SK-MEL-5 (cell line): ENCODE measurements at regions not wholly inside any gene's neighbourhood (a gene's known extent, or its start where the extent isn't known, plus 50 kb on each side); places are given as distances from the start of the nearest gene placed in this dataset.

Experiments used
- DNase-seq: peaks from one replicate; pipeline ENCODE4 v3.0.0-alpha.2; 2016; ENCODE audit warnings: low read depth, low spot score
- in situ Hi-C: cut with HindIII; loops from 2 replicates; pipeline ENCODE4 v1.10.0; 2016; ENCODE audit warnings: low sequenced_read_pairs, high pct_unique_total_duplicates, low pct_unique_long_range_greater_than_20kb

DNA sequence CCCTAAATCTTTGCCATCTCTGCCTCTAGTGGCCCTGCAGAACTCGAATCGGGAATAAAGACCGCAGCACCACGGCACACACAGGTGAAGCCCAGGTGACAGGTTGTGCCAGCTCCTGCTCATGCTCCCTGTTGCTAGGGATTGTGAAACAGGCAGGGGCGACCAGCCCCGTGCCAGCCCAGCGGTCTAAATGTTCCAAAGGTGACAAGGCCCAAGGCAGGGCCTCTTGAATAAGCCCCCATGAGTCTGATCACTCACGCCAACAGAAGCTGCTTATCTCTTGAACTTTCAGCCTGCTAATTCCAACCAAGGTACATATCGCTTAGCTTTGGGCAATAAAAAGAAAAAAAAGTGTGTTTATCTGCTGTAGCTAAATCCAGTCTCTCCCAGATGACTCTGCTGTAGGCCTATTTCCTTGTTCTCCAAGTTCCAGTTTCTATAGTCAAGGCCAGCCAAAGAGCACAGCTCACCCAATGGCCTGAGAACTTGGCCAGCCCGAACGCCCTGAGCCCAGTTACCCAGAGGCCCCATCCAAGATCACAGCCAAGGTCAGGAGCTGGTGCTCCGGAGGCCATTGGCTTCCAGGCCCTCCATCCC is 191.1 kb upstream of the GPR12 start:
- DNase-seq: no peak
- in situ Hi-C loops: no loop called here

DNA sequence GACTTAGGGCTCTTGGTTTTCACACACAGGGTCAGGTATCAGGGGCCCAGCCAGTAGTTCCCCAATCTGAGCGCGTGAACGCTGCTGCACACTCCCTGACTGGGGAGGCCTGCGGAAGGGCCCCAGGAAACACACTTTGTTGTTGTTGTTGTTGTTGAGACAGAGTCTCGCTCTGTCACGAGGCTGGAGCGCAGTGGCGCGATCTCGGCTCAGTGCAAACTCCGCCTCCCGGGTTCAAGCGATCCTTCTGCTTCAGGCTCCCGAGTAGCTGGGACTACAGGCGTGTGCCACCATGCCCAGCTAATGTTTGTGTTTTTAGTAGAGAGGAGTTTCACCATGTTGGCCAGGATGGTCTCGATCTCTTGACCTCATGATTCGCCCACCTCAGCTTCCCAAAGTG is 190.4 kb upstream of the GPR12 start:
- no peak for DNase-seq
- in situ Hi-C loops: no loop called here

DNA sequence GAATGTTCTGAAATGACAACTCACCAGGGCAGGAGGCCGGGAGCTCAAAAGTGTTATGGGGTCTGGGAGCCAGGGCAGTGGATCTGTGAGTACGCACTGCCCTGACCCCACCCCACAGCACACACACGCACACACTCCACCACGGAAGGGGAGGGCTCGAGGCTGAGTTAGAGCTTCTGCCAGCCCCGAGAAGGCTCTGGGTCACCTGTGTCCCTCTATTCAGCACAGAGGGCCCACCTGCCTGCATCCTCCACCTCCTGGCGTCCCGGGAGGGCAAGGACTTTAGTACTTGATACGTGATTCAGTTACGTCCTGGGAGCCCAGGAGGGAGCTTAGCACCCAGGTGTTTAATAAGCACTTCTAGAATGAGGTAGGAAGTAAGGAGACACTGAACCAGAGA is 190.0 kb upstream of the GPR12 start:
- no peak for DNase-seq
- in situ Hi-C loops: no loop called here

DNA sequence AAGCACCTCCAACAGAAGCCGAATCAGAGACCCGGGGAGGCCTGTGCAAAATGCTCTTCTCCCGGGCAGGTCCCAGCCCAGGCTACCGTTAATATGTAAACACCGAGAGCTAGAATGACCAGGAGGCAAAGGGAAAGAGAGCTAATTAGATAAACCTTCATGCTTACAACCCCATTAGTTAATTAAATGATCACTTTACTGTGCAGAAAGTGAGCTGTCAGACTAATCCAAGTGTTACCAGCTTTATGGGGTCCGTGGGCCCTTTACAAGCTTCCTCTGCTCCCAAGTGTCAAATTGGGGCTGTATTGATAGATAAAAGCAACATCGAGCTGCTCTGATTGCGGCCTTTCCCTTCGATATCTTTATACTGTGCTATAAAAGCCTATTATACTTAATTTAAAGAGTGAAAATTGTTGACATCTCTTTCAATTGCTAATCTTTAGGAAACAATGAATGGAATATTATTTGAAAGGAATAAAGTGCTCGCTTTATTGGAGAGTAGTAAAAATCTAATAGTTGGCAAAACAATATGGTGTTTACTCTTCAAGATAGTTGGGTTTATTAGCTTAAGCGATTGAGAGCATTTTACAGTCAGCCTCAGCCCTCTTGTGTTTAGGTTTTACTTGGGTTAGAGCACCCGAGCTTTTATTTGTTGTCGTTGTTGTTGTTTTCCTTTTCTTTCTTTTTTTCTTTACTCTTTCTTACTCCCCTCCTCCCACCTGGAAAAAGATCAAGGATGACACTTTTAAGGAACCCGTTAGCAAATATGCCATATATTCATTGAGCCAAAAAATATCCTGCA is 189.3 kb upstream of the GPR12 start:
- no peak for DNase-seq
- in situ Hi-C loops: no loop called here

DNA sequence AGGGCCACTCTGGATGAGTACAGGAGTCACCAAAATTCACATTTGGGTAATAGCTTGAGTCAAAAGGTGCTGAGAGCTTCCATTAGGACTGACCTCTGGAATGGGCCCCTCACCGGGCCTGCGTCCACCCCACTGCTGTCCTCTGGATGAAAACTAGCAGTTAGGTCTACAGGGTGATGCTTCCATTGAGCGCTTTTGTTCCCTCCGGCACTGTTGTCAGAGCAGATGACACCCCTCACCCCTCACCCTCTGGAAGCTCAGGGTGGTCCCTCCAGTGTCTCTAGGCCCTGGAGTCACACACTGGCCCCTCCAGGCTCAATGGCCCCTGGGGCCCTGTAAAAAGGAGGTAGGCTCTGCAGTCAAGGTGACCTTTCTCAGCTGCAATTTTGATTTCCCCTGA is 187.8 kb upstream of the GPR12 start:
- DNase-seq: no peak
- in situ Hi-C loops: no loop called here

DNA sequence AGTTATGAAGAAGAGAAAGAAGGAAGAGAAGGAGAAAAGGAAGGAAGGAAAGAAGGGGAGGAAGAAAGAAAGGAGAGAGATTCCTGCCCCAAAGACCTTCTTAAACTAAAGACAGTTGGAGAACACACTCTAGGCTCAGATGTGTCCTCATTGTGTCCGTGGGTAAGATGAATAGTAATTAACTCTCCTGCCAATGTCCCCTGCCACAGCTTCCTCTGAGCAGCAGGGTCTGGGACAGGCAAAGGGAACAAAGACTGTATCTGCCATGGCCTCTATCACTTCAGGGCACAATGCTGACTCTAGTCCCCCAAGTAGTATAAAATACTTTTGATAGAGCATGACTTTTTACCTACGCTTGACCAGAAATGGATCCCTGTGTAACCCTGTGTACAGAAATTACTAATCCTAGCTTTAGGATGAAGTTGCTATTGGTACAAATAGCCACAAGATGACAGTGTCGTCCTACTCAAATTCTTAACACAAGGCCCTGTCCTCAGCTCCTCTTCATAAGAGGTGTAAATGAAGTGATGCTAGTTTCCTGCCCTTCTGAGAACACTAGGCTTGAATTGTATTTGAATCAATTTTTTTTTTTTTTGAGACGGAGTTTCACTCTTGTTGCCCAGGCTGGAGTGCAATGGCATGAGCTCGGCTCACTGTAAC is 186.2 kb upstream of the GPR12 start:
- DNase-seq: peak; percentile 72

DNA sequence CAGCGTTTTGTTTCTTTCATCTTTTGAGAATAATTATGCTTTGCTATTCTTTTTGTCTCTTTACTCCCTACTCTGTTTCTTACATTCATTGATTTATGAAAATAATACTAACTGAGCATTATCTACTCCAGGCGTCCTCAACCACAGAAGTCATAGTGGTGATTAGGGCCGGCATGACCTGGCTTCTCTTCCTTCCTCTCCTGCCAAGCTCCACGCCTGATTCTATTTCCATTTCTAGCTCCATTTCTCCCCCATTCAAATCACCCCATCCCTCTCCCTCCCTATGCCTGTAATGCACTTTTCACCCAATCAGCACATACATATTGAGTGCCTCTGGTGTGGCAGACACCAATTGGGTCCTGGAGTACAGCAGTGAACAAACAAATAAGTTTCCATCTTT is 183.2 kb upstream of the GPR12 start:
- in situ Hi-C loops: no loop called here
- DNase-seq: no peak

More for the DNA sequence above, 186.2 kb upstream of the GPR12 start:
- in situ Hi-C loops: no loop called here

DNA sequence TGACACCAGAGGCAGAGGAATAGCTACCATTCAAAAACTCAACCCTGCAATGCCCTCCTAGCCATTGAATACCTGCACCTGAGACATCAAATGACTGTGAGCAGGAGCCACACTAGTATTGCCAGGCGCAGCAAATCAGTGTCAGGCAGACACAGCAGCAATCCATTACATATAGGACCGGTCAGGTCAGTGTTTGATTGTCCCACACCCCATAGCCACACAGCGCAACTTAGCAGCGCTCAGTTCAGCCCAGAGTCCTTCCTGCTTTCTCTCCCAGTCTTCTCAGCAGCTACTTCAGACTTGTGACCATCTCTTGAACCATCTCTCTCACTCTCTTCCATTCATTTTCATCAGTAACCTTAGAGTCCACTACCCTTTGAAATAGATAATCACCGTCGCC is 181.6 kb upstream of the GPR12 start:
- in situ Hi-C loops: no loop called here

DNA sequence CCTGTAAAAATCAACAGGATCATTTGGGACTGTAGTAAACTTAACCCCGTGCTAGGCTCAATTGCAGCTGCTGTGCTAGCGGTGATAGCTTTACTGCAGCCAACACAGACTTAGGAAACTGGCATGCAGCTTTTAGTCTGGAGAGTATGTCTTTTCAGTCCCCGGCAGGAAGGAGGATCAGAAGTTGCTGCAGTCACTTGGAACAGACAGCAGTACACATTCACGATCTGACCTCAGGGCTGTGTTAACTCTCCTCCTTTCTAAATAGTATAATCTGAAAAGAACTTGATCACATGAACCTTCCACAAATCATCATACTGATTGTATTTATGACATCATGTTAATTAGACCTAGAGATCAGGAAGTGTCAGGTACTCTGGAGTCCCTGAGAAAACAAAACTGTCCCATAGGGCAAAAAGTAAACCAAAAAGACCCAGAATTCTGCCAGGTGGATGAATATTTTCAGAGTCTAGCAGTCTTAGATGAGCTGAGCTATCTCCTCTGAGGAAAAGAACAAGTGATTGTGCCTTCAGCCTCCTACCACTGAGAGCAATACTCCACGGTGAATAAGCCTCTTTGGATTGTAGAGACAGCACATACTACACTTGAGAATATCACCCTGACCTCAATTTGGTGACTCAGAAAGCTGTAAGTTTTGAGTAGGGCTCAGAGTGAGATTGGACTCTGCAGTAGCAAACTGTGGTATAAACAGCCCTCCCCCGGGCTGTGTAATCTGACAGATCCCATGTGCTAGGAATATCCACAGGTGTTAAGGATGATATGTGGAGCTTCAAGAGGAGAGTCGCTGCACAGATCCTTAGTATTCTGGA is 181.0 kb upstream of the GPR12 start:
- in situ Hi-C loops: no loop called here
- DNase-seq: no peak

More for the DNA sequence above, 181.6 kb upstream of the GPR12 start:
- DNase-seq: no peak

DNA sequence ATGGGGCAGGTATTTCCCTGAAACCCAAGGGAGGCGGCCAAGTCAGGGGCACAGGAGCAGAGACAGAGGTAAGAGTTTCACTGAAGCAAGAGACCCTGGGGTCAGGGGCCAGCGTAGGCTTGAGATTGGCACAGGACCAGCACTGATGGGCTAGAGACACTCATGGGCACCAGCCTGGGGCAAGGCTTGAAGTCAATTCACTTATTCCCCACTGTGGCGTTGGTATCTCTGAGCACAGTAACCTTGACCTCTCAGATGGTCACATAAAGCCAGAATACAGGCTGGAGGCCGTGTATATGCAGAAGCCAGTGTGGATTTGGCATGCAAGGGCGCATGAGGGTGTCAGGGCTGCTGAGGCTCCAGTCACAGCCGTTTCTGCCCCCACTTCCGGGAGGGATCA is 173.5 kb upstream of the GPR12 start:
- in situ Hi-C loops: no loop called here
- DNase-seq: no peak

DNA sequence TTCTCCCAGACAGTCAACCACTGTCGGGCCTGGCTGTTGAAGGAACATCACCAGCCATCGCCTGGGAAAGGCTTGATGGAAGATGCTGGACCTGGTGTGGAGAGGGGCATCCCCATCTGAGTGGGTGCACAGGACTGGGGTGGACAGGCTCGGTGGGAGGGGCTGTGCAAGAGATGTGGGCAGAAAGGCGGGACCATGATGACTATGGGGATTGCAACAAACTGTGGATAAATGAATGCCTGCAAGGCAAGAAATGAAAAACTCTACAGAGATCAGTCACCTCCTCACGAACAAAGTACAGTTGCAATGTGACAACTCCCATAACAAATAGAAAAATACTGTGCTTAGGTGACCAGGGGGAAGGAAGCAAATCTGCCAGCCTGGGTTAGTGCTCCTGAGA is 171.9 kb upstream of the GPR12 start:
- in situ Hi-C loops: no loop called here

DNA sequence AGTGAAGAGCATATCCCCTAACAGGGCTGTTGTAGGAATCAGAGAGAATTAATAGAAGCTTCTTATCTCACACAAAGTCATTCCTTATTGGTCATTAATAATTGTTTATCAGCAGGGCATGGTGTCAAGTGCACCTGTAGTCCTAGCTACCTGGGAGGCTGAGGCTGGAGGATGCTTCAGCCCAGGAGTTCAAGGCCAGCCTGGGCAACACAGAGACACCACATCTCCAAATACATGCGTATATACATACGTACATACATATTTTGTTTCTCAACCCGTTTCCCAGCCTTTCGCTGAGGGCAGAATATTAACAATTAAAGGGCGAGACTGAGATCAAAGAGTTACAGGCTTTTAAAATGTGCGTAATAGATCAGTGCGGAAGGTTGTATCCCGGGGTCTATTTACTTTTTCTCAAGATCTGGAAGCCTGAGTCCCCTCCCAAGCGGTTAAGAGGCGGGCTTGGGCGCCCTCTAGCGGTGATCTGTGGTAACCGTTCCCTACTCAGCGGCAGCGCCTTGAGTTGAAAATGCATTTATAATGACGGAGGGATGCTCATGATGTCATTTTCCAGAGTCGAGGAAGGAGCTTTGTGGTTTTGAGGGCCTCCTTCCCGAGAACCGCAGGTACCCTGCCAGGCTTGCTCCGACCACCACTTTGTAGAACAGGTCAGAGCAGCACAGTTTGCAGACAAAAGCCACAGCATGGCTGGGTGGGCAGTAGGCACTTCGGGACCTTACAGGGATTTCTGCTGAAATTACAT is 169.6 kb upstream of the GPR12 start:
- in situ Hi-C loops: no loop called here
- DNase-seq: peak; percentile 77

More for the DNA sequence above, 171.9 kb upstream of the GPR12 start:
- no peak for DNase-seq

DNA sequence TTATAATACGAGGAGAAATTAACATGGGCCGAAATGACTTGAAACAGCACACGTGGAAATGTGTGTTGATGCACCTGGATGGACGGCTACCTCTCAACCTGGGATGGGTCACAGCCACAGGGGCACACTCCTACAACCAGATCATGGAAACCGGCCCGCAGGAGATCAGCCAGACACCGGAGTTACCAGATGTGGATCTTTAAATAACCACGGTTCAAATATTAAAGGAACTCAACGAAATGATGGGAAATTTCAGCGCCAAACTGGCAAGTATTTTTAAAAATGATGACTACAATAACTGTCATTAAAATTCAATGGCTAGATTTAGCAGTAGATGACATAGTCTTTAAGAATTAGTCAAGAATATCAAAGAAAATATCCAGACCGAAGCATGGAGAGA is 166.9 kb upstream of the GPR12 start:
- in situ Hi-C loops: no loop called here
- no peak for DNase-seq

DNA sequence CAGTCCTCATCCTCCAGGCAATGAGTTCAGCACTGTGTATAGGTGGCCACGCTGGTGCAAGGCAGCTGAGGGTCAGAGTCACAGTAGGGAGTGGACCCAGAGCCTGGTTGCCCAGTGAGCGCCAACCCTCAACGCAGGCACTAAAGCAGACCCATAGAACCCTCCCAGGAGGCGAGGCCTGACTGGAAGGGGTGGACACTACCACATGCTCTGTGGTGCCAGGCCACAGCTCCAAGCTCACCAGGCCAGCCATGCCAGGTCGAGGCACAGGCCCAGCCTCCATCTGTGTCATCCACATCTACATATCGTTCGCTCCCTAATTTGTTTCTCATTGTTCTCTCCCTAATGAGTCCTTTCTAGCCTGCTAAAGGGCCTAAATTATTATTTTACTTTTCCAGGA is 165.8 kb upstream of the GPR12 start:
- in situ Hi-C loops: no loop called here
- DNase-seq: no peak

DNA sequence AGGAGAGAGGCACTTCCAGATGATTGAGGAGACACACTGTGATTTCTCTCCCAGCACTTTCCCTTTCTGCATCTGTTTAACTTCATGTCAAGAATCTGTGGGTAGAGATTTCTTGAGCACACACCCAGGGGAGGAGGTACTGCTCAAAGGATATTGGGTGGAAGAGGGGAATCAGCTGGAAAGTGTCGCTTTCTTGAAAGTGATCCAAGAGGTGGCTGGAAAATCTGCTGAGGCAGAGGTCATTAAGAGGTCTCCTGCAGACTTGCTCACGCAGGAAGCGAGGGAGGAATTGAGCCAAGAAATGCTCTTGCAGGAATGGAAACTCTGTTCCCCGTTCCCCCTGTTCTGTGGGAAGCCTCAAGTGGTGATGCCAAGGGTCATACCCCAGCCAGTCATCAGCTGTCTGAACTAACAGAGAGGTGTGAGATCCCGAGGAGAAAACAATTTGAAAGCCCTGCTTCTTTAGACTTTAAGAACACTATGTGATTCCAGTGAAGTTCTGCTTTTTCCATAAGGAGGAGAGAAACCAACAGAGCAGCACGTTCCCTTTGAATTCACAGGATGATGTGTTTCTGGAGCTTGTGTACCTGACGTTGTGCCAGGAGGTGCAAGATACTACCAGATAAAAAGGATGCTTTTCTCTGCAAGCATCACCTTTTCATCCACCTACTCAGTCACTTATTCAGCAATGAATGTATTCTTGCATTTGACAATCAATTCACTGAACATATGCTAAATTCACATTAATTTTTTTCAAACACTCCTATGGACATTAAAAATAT is 163.4 kb upstream of the GPR12 start:
- no peak for DNase-seq

DNA sequence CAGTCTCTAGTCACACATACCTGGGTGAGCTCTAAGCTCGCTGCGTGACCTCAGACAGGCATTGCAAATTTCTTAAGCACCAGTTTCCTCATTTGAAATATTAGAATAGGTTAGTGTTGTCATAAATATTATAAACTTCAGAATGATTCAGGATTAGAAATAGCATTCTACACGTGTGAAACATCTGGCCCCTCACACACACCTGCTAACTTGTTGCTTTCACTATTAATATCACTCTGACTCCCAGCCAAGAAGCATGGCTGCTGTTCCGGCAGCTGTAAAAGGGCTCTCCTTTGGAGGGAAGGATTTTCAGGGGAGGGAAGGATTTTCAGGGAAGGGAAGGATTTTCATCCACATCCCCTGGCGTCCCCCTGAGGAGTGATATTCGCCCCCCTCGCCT is 161.3 kb upstream of the GPR12 start:
- in situ Hi-C loops: no loop called here
- DNase-seq: no peak

More for the DNA sequence above, 163.4 kb upstream of the GPR12 start:
- in situ Hi-C loops: no loop called here
